OCI-LY3 (cell line): ENCODE measurements at regions not wholly inside any gene's neighbourhood (a gene's known extent, or its start where the extent isn't known, plus 50 kb on each side); places are given as distances from the start of the nearest gene placed in this dataset.
"Not testable (repeated sequence)": the region's sequence is repeated elsewhere in the genome, so short reads cannot be mapped to it uniquely, and the experiment has no call there.

ENCODE experiments used
- H2AFZ ChIP-seq: fragments of 200-600, 300-600 bp; shearing (Covaris generic); 2 replicates; pipeline ENCODE4 v1.6.0; 2014; ENCODE audit warnings: antibody characterized with exemption, low read depth, low read length
- H3K27ac ChIP-seq: fragments of 200-600, 300-600 bp; sonication (generic); 2 replicates; pipeline ENCODE4 v1.5.1; 2014; ENCODE audit warnings: mild to moderate bottlenecking, low read length, moderate library complexity, mixed read lengths
- H3K27me3 ChIP-seq: fragments of 200-600, 300-600 bp; sonication (generic); 2 replicates; pipeline ENCODE4 v1.6.1; 2014; ENCODE audit warnings: low read depth, low read length, mixed read lengths
- H3K36me3 ChIP-seq: fragments of 200-600, 300-600 bp; sonication (generic); replicated peaks from 2 replicates; pipeline ENCODE3; 2014; ENCODE audit warnings: low read depth, low read length, mixed read lengths
- H3K4me1 ChIP-seq: fragments of 300-600, 200-600 bp; sonication (generic); 2 replicates; pipeline ENCODE4 v1.6.1; 2014; ENCODE audit warnings: low read length, mixed read lengths
- H3K4me2 ChIP-seq: fragments of 200-600, 300-600 bp; sonication (generic); 2 replicates; pipeline ENCODE4 v1.6.1; 2014; ENCODE audit warnings: low read length, mixed read lengths
- H3K4me3 ChIP-seq: fragments of 300-600, 200-600 bp; sonication (generic); 2 replicates; pipeline ENCODE4 v1.5.1; 2014; ENCODE audit warnings: antibody characterized with exemption, mild to moderate bottlenecking, low read length, moderate library complexity
- H3K79me2 ChIP-seq: fragments of 300-600, 200-600 bp; shearing (Covaris generic); 2 replicates; pipeline ENCODE4 v1.6.1; 2014; ENCODE audit warnings: mild to moderate bottlenecking, low read length, mixed read lengths
- H3K9ac ChIP-seq: fragments of 300-600, 200-600 bp; shearing (Covaris generic); 2 replicates; pipeline ENCODE4 v1.6.0; 2014; ENCODE audit warnings: mild to moderate bottlenecking, low read length, moderate library complexity
- H3K9me3 ChIP-seq: fragments of 200-600, 300-600 bp; shearing (Covaris generic); 2 replicates; pipeline ENCODE4 v1.6.1; 2014; ENCODE audit warnings: low read length, mixed read lengths; ENCODE audit not compliant: insufficient read depth
- H4K20me1 ChIP-seq: fragments of 200-600, 300-600 bp; sonication (generic); 2 replicates; pipeline ENCODE4 v1.6.1; 2016; ENCODE audit warnings: low read length, mixed read lengths; ENCODE audit not compliant: insufficient read depth
- CTCF ChIP-seq: fragments of 200-600, 300-600 bp; sonication (generic); IDR thresholded peaks from 2 replicates; pipeline ENCODE4 v1.5.1; 2014; ENCODE audit warnings: antibody characterized with exemption, low read length, low read depth
- EZH2phosphoT487 ChIP-seq: fragments of 200-600 bp; shearing (Covaris generic); IDR thresholded peaks from 2 replicates; pipeline ENCODE4 v1.6.1; 2018; ENCODE audit warnings: antibody characterized with exemption, mixed run types, low read depth

GRCh38 chr11:109519253-109519652 is 97.3 kb downstream of the C11orf87 start:
- Histone ChIP-seq H3K27ac (no peak overlapping the region), H4K20me1 (no peaks in the 10 kb centered on the region), H3K36me3 (no peaks in the 10 kb centered on the region), H3K4me3 (no peak overlapping the region), H2AFZ (no peak overlapping the region), H3K4me1 (peaks cover 11% of the 10 kb centered on the region), H3K4me2 (no peak overlapping the region), H3K9ac (no peak overlapping the region), H3K9me3 (no peaks in the 10 kb centered on the region), H3K79me2 (no peaks in the 10 kb centered on the region), H3K27me3 (no peaks in the 10 kb centered on the region)
- TF ChIP-seq CTCF (no peak), EZH2phosphoT487 (no peak)

- H2AFZ ChIP-seq: no peak overlapping the region
- H3K4me1 ChIP-seq: no peaks in the 10 kb centered on the region; the same call in 1 of the 2 replicates
- no peak overlapping the region for H3K9ac ChIP-seq
- H3K27ac ChIP-seq: no peak overlapping the region
- H3K36me3 ChIP-seq: no peaks in the 10 kb centered on the region
- H3K79me2 ChIP-seq: no peaks in the 10 kb centered on the region
- no peak overlapping the region for H3K4me3 ChIP-seq
- no peaks in the 10 kb centered on the region for H3K27me3 ChIP-seq
- H4K20me1 ChIP-seq: no peaks in the 10 kb centered on the region
- H3K9me3 ChIP-seq: no peaks in the 10 kb centered on the region
- H3K4me2 ChIP-seq: no peak overlapping the region
- TF ChIP-seq CTCF (no peak), EZH2phosphoT487 (no peak)
Measured at GRCh38 chr11:109521571-109522086, 99.6 kb downstream of the C11orf87 start.

GRCh38 chr11:109522116-109522755 is 100.2 kb downstream of the C11orf87 start:
- Histone ChIP-seq H3K9me3 (no peaks in the 10 kb centered on the region), H3K36me3 (no peaks in the 10 kb centered on the region), H3K27ac (no peak overlapping the region), H3K79me2 (no peaks in the 10 kb centered on the region), H3K9ac (no peak overlapping the region), H3K4me2 (no peak overlapping the region), H2AFZ (no peak overlapping the region), H3K4me3 (no peak overlapping the region), H3K4me1 (no peaks in the 10 kb centered on the region; the same call in 1 of the 2 replicates), H4K20me1 (no peaks in the 10 kb centered on the region), H3K27me3 (no peaks in the 10 kb centered on the region)
- TF ChIP-seq CTCF (no peak), EZH2phosphoT487 (no peak)

- H3K27ac ChIP-seq, H3K79me2 ChIP-seq, H3K9ac ChIP-seq, H2AFZ ChIP-seq, H4K20me1 ChIP-seq, H3K36me3 ChIP-seq, H3K9me3 ChIP-seq, H3K27me3 ChIP-seq, H3K4me2 ChIP-seq, H3K4me3 ChIP-seq, H3K4me1 ChIP-seq: not testable (repeated sequence)
Measured at GRCh38 chr11:109525636-109526035, 103.6 kb downstream of the C11orf87 start.
